HG02678 (cell line): ENCODE measurements at regions not wholly inside any gene's neighbourhood (a gene's known extent, or its start where the extent isn't known, plus 50 kb on each side); places are given as distances from the start of the nearest gene placed in this dataset.

ENCODE experiments used
- ATAC-seq: cut with Tn5 transposase; IDR thresholded peaks from one replicate; pipeline ENCODE4 v1.9.1; 2021; ENCODE audit warnings: mild to moderate bottlenecking, moderate library complexity; ENCODE audit not compliant: unreplicated experiment

DNA sequence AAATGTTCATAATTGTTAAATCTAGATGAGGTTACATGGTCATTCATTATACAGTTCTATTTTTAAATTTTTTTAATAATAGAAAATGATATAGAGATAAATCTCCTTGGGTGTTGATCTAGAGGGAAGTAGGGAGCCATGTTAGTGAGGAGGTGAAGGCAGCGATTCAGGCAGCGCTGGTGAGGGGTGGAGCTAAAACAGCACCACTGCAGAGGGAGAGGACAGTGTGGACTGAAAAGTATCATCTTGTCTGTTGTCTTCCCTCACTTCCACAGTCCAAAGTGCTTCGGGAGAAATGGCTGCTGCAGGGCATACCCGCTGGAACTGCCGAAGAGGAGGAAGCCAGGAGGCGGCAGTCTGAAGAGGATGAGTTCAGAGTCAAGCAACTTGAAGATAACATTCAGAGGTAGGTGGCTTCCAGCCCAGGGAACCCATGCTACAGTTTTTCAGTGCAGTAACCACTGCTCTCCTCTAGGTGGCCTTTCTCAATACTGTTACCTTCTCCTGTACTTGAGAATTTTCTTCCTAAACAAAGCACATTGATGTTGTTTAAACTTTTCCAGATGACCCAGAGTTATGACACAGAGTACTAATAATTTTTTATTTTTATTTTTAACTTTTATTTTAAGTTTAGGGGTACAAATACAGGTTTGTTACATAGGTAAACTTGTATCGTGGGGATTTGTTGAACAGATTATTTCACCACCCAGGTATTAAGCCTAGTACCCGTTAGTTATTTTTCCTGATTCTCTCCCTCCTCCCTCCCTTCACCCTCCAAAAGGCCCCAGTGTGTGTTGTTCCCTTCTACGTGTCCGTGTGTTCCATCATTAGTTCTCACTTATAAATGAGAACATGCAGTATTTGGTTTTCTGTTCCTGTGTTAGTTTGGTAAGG, 100.5 kb downstream of the PALM2AKAP2 start:
- peak; percentile 53 for ATAC-seq

DNA sequence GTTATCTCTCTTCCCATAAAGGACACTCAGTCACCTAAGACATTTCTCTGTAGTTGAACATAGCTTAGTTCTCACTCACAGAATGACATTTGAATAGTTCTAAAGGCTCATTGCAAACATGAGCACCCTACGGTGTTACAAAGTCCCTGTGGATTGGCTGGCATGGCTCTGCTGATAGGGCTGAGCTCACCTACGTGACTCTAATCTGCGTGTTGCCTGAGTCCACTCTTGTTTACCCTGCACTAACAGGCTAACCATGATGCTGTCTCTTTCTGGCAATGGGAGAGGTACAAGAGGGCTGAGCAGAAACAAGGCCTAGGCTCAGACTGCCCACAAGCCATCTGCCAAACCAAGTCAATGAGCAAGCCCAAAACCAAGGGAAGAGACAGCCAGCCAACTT, 103.6 kb downstream of the PALM2AKAP2 start:
- ATAC-seq: no peak

DNA sequence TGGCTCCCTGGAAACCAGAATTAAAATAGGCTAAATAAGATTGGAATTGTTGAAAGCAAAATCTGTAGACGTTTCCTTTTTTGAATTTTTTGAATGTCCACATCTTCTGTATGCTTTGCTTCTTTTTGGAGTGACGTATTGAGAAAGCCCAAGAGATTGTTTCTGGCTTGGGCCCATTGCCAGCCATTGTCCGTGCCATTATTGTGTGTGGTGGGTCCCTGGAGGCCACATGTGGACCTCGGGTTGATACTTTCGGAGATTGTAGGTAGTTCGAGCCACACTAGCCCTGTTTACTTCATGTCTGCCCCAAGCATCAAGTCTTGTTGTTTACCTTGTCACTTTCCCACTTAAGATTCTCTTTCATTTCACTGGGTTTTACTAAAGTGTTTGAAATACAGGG, 106.0 kb downstream of the PALM2AKAP2 start:
- ATAC-seq: no peak

DNA sequence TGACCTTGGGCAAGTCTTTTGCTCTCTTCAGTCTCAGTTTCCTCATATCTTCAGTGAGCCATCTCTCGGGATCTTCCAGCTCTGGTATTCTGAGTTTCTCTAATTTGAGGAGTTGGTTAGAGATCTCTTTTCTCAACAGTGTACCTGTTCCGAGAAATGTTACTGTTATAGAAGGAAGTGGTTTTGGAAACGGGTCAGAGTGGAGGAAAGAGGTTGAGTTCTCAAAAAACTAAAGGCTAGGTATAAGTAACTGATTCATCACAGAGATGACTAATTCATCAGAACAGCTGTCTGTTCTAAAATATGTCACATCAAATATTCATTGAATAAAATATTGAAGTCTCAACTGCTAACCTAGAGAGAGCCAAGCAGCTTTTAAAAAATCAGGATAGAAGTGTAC, 106.6 kb downstream of the PALM2AKAP2 start:
- ATAC-seq: peak; percentile 47

DNA sequence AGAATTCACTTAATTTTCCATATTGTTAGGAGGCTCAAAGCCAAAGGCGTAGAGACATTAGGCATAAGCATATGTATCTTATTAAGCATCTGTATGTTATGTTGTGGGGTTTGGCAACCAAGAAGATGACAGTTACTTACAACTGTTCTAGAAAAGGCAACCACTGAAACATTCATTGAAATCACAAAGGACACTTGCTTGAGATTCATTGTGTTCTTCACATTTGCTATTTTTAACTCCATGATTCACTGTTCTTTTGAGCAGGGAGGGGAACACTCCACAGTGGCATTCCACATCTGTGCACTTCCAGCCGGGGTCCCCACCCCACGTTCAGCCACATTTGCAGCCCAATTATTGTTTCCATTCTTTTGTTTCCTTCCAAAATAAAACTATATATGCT, 107.1 kb downstream of the PALM2AKAP2 start:
- ATAC-seq: peak; percentile 17

DNA sequence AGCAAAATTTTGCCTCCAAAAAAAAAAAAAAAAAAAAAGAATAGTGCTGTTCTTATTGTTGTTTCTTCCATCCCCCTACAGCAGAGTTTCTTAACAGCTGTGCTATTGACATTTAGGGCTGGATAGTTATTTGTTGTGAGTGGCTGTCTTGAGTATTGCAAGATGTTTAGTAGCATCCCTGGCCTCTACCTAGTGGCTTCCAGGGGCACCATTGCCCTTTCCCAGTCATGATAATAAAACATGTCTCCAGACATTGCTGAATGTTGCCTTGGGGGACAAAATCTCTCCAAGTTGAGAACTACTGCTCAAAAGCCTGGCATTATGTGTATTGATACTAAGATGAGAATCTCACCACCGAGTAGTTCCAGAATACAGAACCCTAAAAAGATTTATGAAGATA, 108.7 kb downstream of the PALM2AKAP2 start:
- ATAC-seq: no peak

DNA sequence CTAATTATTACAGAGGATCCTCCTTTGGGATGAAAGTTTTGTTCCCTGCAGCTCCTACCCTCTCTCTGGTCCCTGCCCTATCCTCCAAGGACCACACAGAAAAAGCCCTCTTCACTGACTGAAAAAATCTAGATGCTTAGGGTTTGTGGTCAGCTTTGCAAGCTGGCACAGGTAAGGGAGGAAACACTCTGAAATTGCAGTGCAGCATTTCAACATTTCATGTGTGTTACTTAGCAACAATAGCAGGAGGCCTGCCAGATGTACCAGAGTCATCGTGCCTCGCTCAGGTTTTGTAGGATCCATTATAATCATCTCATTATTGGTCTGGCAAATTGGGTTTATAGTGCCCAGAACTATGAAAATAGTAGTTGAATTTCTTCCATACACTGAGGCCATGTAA, 109.5 kb downstream of the PALM2AKAP2 start:
- ATAC-seq: no peak

DNA sequence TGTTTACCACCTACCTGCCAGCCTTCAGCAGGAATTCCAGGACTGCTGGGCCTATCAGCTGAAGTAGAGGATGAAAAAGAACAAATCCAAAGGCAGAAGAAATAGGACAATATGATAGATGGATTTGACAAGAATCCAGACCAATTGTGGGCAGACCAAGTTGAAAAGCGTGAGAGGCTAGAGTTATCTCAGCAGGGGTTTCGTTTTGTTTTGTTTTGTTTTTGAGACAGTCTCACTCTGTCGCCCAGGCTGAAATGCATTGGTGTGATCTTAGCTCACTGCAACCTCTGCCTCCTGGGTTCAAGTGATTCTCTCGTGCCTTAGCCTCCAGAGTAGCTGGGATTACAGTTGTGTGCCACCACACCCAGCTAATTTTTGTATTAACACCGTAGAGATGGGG, 113.2 kb downstream of the PALM2AKAP2 start:
- peak; percentile 58 for ATAC-seq

DNA sequence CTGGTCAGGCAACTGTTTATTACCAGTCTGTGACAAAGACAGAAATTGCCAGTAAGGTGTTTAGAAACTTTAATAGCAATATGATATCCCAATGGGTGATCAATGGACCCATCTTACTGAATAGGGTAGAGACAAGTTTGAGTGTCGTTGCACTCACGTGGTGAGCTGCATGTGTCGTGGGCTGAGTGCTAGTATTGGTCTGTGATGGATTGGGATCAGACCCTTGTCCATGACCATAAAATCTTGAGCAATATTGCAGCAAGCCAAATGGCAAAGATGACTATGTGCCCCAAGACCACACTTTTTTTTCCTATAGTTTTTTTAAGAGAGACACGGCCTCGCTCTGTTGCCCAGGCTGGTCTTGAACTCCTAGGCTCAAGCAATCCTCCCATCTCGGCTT, 114.5 kb downstream of the PALM2AKAP2 start:
- no peak for ATAC-seq

GRCh38 chr9:109894921-109895758, 115.1 kb downstream of the PALM2AKAP2 start:
- ATAC-seq: peak; percentile 69

GRCh38 chr9:109901201-109901600, 121.2 kb downstream of the PALM2AKAP2 start:
- no peak for ATAC-seq

GRCh38 chr9:109903515-109904138, 123.6 kb downstream of the PALM2AKAP2 start:
- no peak for ATAC-seq

GRCh38 chr9:109904666-109905065, 124.7 kb downstream of the PALM2AKAP2 start:
- no peak for ATAC-seq

GRCh38 chr9:109905472-109905871, 125.5 kb downstream of the PALM2AKAP2 start:
- ATAC-seq: no peak

GRCh38 chr9:109906766-109907382, 126.9 kb downstream of the PALM2AKAP2 start:
- ATAC-seq: peak; percentile 20

GRCh38 chr9:109907400-109907799, 127.4 kb downstream of the PALM2AKAP2 start:
- ATAC-seq: peak; percentile 83

GRCh38 chr9:109907810-109908458, 127.9 kb downstream of the PALM2AKAP2 start:
- no peak for ATAC-seq

DNA sequence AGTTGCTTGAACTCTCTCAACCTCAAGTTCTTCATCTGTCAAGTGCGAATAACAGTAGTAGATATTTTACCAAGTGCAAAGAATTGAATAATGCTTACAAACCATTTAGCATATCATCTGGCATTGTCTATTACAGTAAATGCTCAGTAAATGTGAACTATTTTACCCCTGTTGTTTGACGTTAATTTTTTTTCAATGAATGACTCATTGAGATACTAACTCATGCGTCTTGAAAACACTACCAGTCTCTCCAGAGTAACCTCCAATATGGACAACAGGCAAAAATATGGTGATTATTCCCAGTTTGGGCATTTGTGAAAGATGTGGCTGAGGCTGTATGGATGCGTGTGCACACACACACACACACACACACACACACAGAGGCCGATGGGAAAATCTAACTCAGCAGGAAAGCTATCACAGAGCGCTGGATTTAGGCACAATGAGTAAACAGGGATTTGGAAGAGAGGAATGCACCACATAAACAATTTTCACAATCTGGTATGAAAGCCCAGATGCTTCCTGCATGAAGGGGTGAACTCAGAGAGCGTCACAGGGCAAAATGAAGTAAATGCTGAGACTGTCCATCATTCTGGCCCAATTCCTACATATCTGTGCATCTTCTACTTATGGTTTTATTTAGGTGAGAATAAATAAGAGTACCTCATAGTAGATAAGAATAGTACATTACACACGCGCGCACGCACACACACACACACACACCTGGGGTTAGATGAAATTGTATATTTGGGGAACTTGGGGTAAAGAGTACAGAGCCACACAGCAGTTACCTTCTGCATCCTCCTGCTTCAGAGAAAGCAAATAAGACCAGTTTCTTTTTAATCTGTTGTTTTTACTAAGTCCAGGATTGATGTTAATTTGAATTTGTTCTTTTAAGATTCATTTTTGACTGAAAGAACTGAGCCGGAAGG, 128.7 kb downstream of the PALM2AKAP2 start:
- ATAC-seq: no peak
